ENCODE measurements at regions not wholly inside any gene's neighbourhood (a gene's known extent, or its start where the extent isn't known, plus 50 kb on each side); places are given as distances from the start of the nearest gene placed in this dataset.
"Not testable (repeated sequence)": the region's sequence is repeated elsewhere in the genome, so short reads cannot be mapped to it uniquely, and the experiment has no call there.

DNA sequence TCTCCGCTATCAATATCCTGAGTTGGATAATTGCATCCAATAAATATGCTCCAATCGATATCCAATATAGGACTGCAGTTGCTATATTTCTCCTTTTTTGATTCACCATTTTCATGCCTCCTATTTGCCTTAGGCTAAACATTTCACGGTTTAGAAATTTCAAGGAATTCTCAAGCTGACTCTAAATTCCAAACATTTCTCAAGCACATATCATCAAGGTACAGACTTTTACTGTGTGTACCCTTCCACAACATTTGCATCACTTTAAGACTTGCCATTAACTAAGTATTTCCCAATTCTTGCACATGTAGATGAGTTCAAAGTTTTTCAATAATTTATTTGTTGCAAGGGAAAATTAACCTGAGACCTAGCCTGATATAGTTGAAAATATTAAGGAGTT lies 795.2 kb upstream of the TMPRSS15 start:
- TF ChIP-seq, protein P1, sequence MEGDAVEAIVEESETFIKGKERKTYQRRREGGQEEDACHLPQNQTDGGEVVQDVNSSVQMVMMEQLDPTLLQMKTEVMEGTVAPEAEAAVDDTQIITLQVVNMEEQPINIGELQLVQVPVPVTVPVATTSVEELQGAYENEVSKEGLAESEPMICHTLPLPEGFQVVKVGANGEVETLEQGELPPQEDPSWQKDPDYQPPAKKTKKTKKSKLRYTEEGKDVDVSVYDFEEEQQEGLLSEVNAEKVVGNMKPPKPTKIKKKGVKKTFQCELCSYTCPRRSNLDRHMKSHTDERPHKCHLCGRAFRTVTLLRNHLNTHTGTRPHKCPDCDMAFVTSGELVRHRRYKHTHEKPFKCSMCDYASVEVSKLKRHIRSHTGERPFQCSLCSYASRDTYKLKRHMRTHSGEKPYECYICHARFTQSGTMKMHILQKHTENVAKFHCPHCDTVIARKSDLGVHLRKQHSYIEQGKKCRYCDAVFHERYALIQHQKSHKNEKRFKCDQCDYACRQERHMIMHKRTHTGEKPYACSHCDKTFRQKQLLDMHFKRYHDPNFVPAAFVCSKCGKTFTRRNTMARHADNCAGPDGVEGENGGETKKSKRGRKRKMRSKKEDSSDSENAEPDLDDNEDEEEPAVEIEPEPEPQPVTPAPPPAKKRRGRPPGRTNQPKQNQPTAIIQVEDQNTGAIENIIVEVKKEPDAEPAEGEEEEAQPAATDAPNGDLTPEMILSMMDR (conservative IDR thresholded peaks at IDR 0.05): no peak
- TF ChIP-seq ZFX (IDR thresholded peaks at IDR 0.05): no peak
- no peak overlapping the region for H3K27ac ChIP-seq

DNA sequence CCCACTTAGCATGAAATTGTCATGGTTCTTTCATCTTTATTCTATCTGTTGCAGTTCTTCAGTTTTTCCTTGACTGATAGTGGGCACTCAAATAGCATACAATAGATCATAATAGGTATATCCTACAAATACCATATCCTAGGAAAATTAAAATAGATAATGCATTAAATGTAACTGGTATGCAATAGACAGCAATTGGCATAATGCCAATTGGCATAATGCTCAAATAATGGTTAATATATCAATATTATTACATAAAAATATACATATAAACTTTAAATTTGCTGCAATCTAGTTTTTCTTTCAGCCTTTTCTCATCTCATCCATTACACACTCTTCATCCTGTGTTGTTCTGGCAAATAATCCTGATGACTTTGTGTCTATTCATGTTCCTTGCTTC lies 814.6 kb upstream of the TMPRSS15 start:
- H3K27ac ChIP-seq: no peak overlapping the region
- no peak for TF ChIP-seq ZFX (IDR thresholded peaks at IDR 0.05)
- TF ChIP-seq, protein P1 (conservative IDR thresholded peaks at IDR 0.05): no peak

DNA sequence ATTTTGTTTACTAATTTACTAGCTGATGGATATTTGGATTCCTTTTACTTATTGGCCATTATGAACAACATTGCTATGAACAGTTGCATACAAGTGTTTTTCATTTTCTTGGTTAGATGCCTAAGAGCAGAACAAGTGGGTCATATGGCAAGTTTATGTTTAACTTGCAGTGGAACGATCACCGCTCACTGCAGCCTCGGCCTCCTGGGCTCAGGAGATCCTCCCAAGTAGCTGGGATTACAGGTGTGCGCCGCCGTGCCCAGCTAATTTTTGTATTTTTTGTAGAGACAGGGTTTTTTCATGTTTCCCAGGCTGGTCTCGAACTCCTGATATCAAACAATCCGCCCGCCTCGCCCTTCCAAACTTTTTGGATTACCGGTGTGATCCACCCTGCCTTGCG lies 820.5 kb upstream of the TMPRSS15 start:
- H3K27ac ChIP-seq: no peak overlapping the region
- no peak for TF ChIP-seq ZFX (IDR thresholded peaks at IDR 0.05)

DNA sequence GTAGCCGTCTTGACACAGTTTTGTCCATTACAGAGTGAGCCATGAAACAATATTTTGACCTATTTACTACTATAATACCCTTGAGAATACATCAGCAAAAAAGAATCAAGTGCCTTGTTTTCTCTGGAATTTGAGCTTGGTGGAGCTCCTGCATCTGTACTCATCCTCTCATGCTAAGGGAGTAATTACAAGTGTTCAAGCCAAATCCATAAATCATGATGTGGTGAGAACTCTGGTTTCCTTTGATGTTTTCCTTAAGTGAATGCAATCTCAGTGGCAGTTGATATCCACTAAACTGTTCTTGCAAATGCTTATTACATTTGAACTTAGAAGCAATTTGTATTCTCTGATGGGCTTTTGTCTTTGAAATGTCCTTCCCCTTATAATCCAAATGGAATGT lies 824.6 kb upstream of the TMPRSS15 start:
- TF ChIP-seq ZFX (IDR thresholded peaks at IDR 0.05): no peak
- TF ChIP-seq, protein P1 (conservative IDR thresholded peaks at IDR 0.05): no peak
- H3K27ac ChIP-seq: no peak overlapping the region

DNA sequence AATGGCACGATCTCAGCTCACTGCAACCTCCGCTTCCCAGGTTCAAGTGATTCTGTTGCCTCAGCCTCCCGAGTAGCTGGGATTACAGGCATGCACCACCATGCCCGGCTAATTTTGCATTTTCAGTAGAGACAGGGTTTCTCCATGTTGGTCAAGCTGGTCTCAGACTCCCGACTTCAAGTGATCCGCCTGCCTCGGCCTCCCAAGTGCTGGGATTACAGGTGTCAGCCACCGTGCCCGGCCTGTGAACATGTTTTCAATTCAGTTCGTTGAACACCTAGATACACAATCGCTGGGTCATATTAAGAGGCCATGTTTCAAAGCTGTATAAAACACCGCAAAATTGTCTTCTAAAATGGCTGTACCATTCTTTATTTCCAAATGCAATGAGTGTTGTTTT lies 830.3 kb upstream of the TMPRSS15 start:
- not testable (repeated sequence) for H3K27ac ChIP-seq

DNA sequence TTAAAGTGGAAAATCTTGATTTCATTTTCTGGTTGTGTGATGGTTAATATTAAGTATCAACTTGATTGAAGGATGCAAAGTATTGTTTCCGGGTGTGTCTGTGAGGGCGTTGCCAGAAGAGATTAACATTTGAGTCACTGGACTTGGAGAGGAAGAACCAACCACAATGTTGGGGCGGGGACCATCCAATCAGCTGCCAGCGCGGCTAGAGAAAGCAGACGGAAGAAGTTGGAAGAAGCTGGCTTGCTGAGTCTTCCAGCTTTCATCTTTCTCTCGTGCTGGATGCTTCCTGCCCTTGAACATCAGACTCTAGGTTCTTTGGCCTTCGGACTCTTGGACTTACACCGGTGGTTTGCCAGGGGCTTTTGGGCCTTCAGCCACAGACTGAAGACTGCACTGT lies 832.6 kb upstream of the TMPRSS15 start:
- TF ChIP-seq, protein P1 (conservative IDR thresholded peaks at IDR 0.05): no peak
- TF ChIP-seq ZFX (IDR thresholded peaks at IDR 0.05): no peak
- no peak overlapping the region for H3K27ac ChIP-seq

DNA sequence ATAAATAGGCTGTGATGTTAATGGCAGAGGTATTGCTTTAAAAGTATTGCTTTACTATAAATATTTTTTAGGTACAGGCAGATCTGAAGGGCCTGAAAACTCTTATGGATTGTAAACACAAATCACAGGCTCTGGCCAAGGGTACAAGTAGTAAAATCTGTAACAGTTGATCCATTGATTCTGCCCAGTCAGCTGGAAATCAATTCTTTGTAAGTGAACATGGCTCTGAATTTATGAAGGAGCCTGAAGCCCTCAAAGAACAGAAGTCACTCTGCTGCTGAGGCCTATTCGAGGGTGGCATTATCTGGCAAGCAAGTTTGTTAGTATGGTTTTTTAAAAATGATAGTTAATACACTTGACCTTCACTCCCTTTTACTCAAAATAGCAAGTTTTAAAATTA lies 834.0 kb upstream of the TMPRSS15 start:
- no peak overlapping the region for H3K27ac ChIP-seq

DNA sequence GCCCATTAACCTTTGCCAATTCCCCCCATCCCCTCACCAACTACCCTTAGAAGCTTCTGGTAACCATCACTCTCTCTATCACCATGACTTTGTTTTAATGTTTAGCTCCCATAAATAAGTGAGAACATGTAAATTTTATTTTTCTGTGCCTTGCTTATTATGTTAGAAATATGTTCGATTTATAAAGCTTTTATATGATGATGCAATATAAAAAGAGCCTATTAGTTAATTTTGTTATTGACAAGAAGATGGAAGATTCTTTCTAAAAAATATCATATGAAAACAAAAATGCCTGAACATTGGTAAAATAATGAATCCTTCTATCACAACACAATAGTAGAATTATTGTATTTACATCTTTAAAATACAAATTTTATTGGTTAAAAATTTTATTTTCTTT lies 836.1 kb upstream of the TMPRSS15 start:
- TF ChIP-seq ZFX (IDR thresholded peaks at IDR 0.05): no peak
- TF ChIP-seq, protein P1 (conservative IDR thresholded peaks at IDR 0.05): no peak
- H3K27ac ChIP-seq: no peak overlapping the region

More for the DNA sequence above, 834.0 kb upstream of the TMPRSS15 start:
- TF ChIP-seq, protein P1 (conservative IDR thresholded peaks at IDR 0.05): no peak
- no peak for TF ChIP-seq ZFX (IDR thresholded peaks at IDR 0.05)
